ENCODE measurements at regions not wholly inside any gene's neighbourhood (a gene's known extent, or its start where the extent isn't known, plus 50 kb on each side); places are given as distances from the start of the nearest gene placed in this dataset.
"Not testable (repeated sequence)": the region's sequence is repeated elsewhere in the genome, so short reads cannot be mapped to it uniquely, and the experiment has no call there.

- no peak overlapping the region for H3K4me3 ChIP-seq (ENCODE audit: low read depth, low read length)
Observed at GRCh38 chr18:79595876-79596374, 83.7 kb upstream of the CTDP1 start.

GRCh38 chr18:79596446-79597175 lies 83.0 kb upstream of the CTDP1 start:
- no peak overlapping the region for H3K4me3 ChIP-seq (ENCODE audit: low read depth, low read length)

GRCh38 chr18:79597176-79597830 lies 82.3 kb upstream of the CTDP1 start:
- H3K4me3 ChIP-seq (ENCODE audit: low read depth, low read length) = no peak overlapping the region

- no peak overlapping the region for H3K4me3 ChIP-seq (ENCODE audit: low read depth, low read length)
Observed at GRCh38 chr18:79597831-79598632, 81.6 kb upstream of the CTDP1 start.

GRCh38 chr18:79598633-79599175 lies 80.9 kb upstream of the CTDP1 start:
- no peak overlapping the region for H3K4me3 ChIP-seq (ENCODE audit: low read depth, low read length)

GRCh38 chr18:79599441-79599931 lies 80.1 kb upstream of the CTDP1 start:
- no peak overlapping the region for H3K4me3 ChIP-seq (ENCODE audit: low read depth, low read length)

- no peak overlapping the region for H3K4me3 ChIP-seq (ENCODE audit: low read depth, low read length)
Observed at GRCh38 chr18:79600141-79600540, 79.5 kb upstream of the CTDP1 start.

- H3K4me3 ChIP-seq (ENCODE audit: low read depth, low read length) = no peak overlapping the region
Observed at GRCh38 chr18:79600596-79600995, 79.0 kb upstream of the CTDP1 start.

GRCh38 chr18:79601234-79601633 lies 78.4 kb upstream of the CTDP1 start:
- H3K4me3 ChIP-seq (ENCODE audit: low read depth, low read length) = no peak overlapping the region

- H3K4me3 ChIP-seq (ENCODE audit: low read depth, low read length) = no peak overlapping the region
Observed at GRCh38 chr18:79603321-79604204, 76.0 kb upstream of the CTDP1 start.

GRCh38 chr18:79604205-79604912 lies 75.2 kb upstream of the CTDP1 start:
- no peak overlapping the region for H3K4me3 ChIP-seq (ENCODE audit: low read depth, low read length)

- no peak overlapping the region for H3K4me3 ChIP-seq (ENCODE audit: low read depth, low read length)
Observed at GRCh38 chr18:79604913-79605880, 74.4 kb upstream of the CTDP1 start.

- H3K4me3 ChIP-seq (ENCODE audit: low read depth, low read length) = not testable (repeated sequence)
Observed at GRCh38 chr18:79606071-79606470, 73.5 kb upstream of the CTDP1 start.

- H3K4me3 ChIP-seq (ENCODE audit: low read depth, low read length) = no peak overlapping the region
Observed at GRCh38 chr18:79606621-79607331, 72.8 kb upstream of the CTDP1 start.

- H3K4me3 ChIP-seq (ENCODE audit: low read depth, low read length) = no peak overlapping the region
Observed at GRCh38 chr18:79607361-79607952, 72.1 kb upstream of the CTDP1 start.

- no peak overlapping the region for H3K4me3 ChIP-seq (ENCODE audit: low read depth, low read length)
Observed at GRCh38 chr18:79608069-79608468, 71.5 kb upstream of the CTDP1 start.

GRCh38 chr18:79608535-79608934 lies 71.1 kb upstream of the CTDP1 start:
- no peak overlapping the region for H3K4me3 ChIP-seq (ENCODE audit: low read depth, low read length)
